Esophagus (tissue), 2 donors: ENCODE measurements at regions not wholly inside any gene's neighbourhood (a gene's known extent, or its start where the extent isn't known, plus 50 kb on each side); places are given as distances from the start of the nearest gene placed in this dataset.

Source experiments
- H3K27ac ChIP-seq, 2 donors: one replicate each; pipeline ENCODE4 v1.5.1; 2013; ENCODE audit warnings: low read depth in 2 of 2, mild to moderate bottlenecking in 2 of 2, inconsistent platforms in 1 of 2, low read length in 1 of 2, moderate library complexity in 1 of 2
- H3K27me3 ChIP-seq, 2 donors: one replicate each; pipeline ENCODE4 v1.6.1; 2013; ENCODE audit warnings: low read length in 2 of 2, control low read depth in 1 of 2, mild to moderate bottlenecking in 1 of 2; ENCODE audit not compliant: insufficient read depth in 2 of 2, control insufficient read depth in 1 of 2
- H3K36me3 ChIP-seq, 2 donors: one replicate each; pipeline ENCODE4 v1.6.1; 2013; ENCODE audit warnings: low read length in 1 of 2; ENCODE audit not compliant: control insufficient read depth in 2 of 2, insufficient read depth in 2 of 2
- H3K4me1 ChIP-seq, 2 donors: one replicate each; pipeline ENCODE4 v1.6.1; 2013; ENCODE audit warnings: low read length in 1 of 2; ENCODE audit not compliant: control insufficient read depth in 2 of 2, insufficient read depth in 2 of 2
- H3K4me3 ChIP-seq, 2 donors: one replicate each; pipeline ENCODE4 v1.5.1; 2013; ENCODE audit warnings: low read length in 2 of 2, mild to moderate bottlenecking in 2 of 2, low read depth in 1 of 2, moderate library complexity in 1 of 2
- H3K9me3 ChIP-seq, 2 donors: one replicate each; pipeline ENCODE4 v1.6.1; 2013; ENCODE audit warnings: mild to moderate bottlenecking in 2 of 2, low read depth in 1 of 2, low read length in 1 of 2, moderate library complexity in 1 of 2; ENCODE audit not compliant: control insufficient read depth in 2 of 2, insufficient read depth in 1 of 2
- WGBS, 2 donors: extraction: QIAGEN DNeasy Blood & Tissue Kit; methylation state at CpG; one replicate each; pipeline ENCODE4 v1.1.7; 2013; 5-methylcytosine and 5-hydroxymethylcytosine counted together
- donor health status: healthy with polysubstance abuse.
- donor health status: Bipolar disorder and iron deficiency.

DNA sequence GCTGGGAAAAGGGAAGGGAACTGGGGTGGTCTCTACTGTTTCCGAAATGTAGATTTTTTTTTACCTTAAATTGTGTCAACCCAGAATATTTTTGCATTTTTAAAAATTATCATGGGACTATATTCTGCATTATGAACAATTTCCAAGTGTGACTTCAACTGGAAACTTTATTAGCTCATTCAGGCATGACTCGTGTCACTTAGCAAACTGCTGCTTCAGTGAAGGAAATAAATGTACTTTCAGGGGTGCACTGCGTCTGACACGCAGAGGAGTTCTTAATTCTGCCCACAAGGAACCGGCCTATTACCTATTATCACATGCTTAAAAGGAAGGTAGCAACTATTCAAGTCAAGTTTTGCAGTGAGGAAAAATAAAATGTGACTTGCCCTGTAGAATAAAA lies 291.3 kb upstream of the PRDM1 start:
- Histone ChIP-seq H3K4me3 (no peak overlapping the region), H3K27ac (peak overlapping the region; percentile 29 to 42), H3K9me3 (no peaks in the 10 kb centered on the region), H3K36me3 (no peaks in the 10 kb centered on the region), H3K4me1 (peaks cover 0 to 7% of the 10 kb centered on the region in 2 donors), H3K27me3 (no peaks in the 10 kb centered on the region)
- 77 to 81% methylated on average over 5 of the region's 5 CpGs for WGBS, 2 donors

DNA sequence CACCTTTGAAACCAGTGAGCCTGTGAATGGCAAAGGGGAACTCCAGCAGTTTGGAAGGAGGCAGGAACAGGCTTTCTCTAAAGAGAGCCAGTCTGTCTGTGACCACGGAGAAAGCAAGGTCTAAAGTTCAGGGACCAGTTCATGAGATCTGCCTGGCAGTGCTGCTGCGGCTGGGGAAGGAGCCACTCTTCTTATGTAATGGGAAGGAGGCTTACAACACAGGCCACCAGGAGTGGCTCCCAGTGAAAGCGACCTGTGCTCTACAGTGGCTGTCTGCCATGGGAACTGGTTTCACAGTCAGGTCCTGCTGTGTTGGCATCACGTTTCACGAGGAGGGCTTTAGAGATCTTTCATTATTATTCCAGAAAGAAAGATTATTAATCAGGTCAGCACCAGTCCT lies 291.9 kb upstream of the PRDM1 start:
- 42 to 43% methylated on average over 5 of the region's 5 CpGs for WGBS, 2 donors
- H3K4me1 ChIP-seq, result peaks cover 0 to 5% of the 10 kb centered on the region in 2 donors

DNA sequence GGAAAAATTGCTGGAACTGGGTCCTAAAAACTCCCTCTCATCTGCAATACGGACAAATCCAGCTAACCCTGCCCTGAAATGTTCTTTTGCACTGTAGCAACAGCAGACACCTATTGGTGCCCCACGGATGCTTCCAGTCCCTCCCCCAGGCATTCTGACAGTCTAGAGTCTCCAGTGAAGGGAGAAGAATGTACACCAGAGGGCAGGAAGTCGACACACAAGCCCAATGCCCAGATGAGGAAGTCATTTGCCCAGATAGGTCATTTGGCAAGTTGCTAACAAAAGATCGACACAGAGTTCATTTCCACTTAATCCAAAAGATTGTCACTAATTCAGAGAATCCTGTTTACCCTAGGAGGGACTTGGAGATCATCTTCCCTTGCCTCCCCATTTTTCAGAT lies 293.0 kb upstream of the PRDM1 start:
- peaks cover 0 to 2% of the 10 kb centered on the region in 2 donors for H3K4me1 ChIP-seq
- H3K36me3 ChIP-seq, result no peaks in the 10 kb centered on the region
- H3K27ac ChIP-seq, result peak overlapping the region; percentile 35 to 79
- H3K27me3 ChIP-seq, result no peaks in the 10 kb centered on the region
- no peak overlapping the region for H3K4me3 ChIP-seq
- WGBS, 2 donors, result 45 to 57% methylated on average over 4 of the region's 4 CpGs
- no peaks in the 10 kb centered on the region for H3K9me3 ChIP-seq

More for the DNA sequence above, 291.9 kb upstream of the PRDM1 start:
- no peaks in the 10 kb centered on the region for H3K27me3 ChIP-seq
- peak overlapping the region; percentile 75 to 89 for H3K27ac ChIP-seq
- H3K36me3 ChIP-seq, result no peaks in the 10 kb centered on the region
- no peak overlapping the region for H3K4me3 ChIP-seq
- H3K9me3 ChIP-seq, result no peaks in the 10 kb centered on the region

- Histone ChIP-seq H3K4me1 (peaks cover 0 to 9% of the 10 kb centered on the region in 2 donors), H3K27ac (peak overlapping the region in 1 of 2 donors; percentile 71), H3K9me3 (no peaks in the 10 kb centered on the region), H3K36me3 (no peaks in the 10 kb centered on the region), H3K4me3 (no peak overlapping the region), H3K27me3 (no peaks in the 10 kb centered on the region)
- 49 to 61% methylated on average over 5 of the region's 5 CpGs for WGBS, 2 donors
These were observed 294.4 kb upstream of the PRDM1 start for GRCh38 chr6:105791583-105792318.

- Histone ChIP-seq H3K4me1 (peaks cover 0 to 11% of the 10 kb centered on the region in 2 donors), H3K36me3 (no peaks in the 10 kb centered on the region), H3K4me3 (no peak overlapping the region), H3K27me3 (no peaks in the 10 kb centered on the region), H3K27ac (no peak overlapping the region), H3K9me3 (no peaks in the 10 kb centered on the region)
- WGBS, 2 donors, result 72 to 80% methylated on average over 1 of the region's 1 CpG
These were observed 295.0 kb upstream of the PRDM1 start for GRCh38 chr6:105791179-105791578.

DNA sequence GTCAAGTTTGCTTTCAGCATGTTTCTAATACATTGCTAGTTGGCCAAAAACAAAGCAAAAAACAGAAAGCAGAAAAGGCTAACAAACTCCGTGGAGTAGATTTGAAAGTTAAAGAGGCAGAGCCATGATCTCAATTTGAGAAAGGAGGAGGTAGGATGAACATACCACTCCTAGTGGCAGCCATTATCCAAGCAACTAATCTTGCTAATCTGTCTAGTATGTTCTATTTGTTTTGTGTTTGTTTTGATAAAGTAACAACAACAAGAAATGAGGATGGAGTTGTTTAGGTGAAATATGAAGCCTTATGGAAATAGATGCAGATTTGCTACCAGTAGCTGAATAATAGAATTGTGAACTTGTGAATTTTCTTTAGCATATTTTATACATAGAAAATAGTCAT lies 295.5 kb upstream of the PRDM1 start:
- Histone ChIP-seq H3K27ac (no peak overlapping the region), H3K36me3 (no peaks in the 10 kb centered on the region), H3K9me3 (no peaks in the 10 kb centered on the region), H3K4me1 (peaks cover 0 to 10% of the 10 kb centered on the region in 2 donors), H3K4me3 (no peak overlapping the region), H3K27me3 (no peaks in the 10 kb centered on the region)
- 36 to 45% methylated on average over 1 of the region's 1 CpG for WGBS, 2 donors

DNA sequence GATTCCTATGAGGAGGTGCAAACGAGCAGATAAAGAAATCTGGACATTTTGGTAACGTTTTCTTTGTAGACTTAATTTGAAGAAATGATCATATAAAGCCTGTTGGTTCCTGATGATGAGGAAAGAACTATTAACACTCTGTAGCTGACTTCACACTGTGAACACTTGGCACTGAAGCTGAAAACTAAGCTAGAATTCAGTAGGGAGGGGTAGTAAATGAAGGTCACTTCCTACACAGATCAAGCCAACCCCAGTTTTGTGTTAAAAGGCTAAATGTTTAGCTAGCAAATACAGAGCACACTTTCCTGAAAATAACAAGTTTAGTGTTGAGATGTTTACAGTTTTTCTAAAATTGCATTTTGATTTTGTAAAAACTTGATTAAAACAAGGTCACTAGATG lies 296.2 kb upstream of the PRDM1 start:
- H3K9me3 ChIP-seq, result no peaks in the 10 kb centered on the region
- no peaks in the 10 kb centered on the region for H3K27me3 ChIP-seq
- 54 to 73% methylated on average over 2 of the region's 2 CpGs for WGBS, 2 donors
- H3K4me3 ChIP-seq, result no peak overlapping the region
- no peak overlapping the region for H3K27ac ChIP-seq
- no peaks in the 10 kb centered on the region for H3K36me3 ChIP-seq
- H3K4me1 ChIP-seq, result peaks cover 0 to 10% of the 10 kb centered on the region in 2 donors

DNA sequence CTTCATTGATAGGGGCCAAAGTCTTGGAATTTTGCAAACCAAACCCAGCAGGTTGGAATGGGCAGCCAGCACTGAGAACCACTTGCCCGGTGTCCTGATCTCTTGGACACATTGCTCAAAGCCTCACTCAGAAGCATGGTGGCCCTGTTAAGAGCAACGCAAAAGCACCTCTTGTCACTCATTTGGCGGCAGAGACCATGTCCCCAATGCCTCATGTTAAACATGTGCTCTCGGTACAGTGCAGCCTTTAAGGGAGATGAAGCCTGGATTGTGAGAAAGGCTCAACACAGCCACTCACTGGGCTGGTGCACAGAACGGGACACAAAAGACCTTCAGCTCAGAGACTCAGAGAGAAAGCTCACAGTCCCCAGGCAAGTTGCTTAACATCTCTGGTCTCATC lies 298.4 kb upstream of the PRDM1 start:
- Histone ChIP-seq H3K9me3 (no peaks in the 10 kb centered on the region), H3K27ac (peak overlapping the region; percentile 3 to 65), H3K27me3 (no peaks in the 10 kb centered on the region), H3K4me3 (no peak overlapping the region), H3K4me1 (peaks cover 0 to 13% of the 10 kb centered on the region in 2 donors), H3K36me3 (no peaks in the 10 kb centered on the region)
- WGBS, 2 donors, result 91 to 94% methylated on average over 5 of the region's 5 CpGs

DNA sequence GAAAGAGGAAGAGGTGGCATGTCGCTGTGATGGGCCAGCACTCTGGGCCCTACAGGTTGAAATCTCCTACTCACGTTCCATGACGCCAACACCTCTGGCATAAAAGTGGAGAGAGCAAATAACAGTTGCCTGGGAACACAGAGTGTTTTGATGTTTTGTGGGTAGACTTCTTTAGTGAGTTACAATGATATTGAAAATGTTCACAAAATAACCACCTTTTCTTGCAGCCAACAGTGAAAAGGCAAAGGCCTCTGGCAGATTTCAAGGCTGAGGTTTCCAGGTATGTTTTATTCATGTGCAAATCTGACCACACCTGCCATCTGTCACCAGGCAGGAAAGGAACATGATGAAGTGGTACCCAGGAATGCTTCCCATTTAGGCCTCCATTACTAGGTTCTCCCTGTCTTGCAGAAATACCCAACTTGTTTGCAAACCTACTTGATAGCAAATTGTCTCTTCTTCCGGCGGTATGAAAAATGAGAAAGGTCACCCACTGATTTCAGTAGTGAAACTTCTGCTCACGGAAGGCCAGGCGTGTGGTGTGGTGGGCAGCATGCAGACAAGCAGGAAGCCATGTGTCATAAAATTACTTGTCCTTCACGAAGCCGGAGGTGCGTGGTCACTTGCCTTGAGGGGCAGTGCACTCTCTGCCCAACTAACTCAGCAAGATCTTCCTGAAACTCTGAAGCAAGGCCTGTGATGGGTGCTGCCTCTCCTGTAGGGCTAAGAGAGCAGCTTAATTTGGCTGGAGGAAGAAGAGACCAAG lies 299.1 kb upstream of the PRDM1 start:
- no peaks in the 10 kb centered on the region for H3K27me3 ChIP-seq
- H3K4me3 ChIP-seq, result no peak overlapping the region
- no peaks in the 10 kb centered on the region for H3K36me3 ChIP-seq
- H3K4me1 ChIP-seq, result peaks cover 0 to 13% of the 10 kb centered on the region in 2 donors
- 72 to 81% methylated on average over 10 of the region's 10 CpGs for WGBS, 2 donors
- no peaks in the 10 kb centered on the region for H3K9me3 ChIP-seq
- H3K27ac ChIP-seq, result peak overlapping the region; percentile 23 to 78
